ENCODE measurements at regions not wholly inside any gene's neighbourhood (a gene's known extent, or its start where the extent isn't known, plus 50 kb on each side); places are given as distances from the start of the nearest gene placed in this dataset.
"Not testable (repeated sequence)": the region's sequence is repeated elsewhere in the genome, so short reads cannot be mapped to it uniquely, and the experiment has no call there.

DNA sequence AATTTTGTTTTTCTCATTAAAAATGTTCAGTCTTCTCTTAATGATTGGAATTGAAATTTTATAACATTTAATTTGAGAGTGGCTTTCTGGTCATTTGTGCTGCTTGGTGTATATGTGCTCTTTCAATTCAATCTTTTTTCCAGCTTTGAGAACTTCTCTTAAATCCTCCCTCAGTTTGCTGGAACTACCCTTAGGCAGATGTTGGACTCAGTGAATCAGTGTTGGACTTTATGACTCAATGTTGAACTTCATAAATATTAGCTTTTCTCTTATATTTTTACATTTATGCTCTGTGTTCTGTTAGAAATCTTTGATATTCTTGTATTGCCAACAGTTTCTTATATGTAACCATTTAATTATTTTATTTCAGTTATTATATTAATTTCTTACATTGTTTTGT lies 935.5 kb upstream of the FBXO33 start:
- no peak for TF ChIP-seq CTCF (IDR thresholded peaks at IDR 0.05; ENCODE audit: low read depth, low read length)
- no peak overlapping the region for H3K4me3 ChIP-seq (replicated peaks in 1 of 2; ENCODE audit: low read depth in 2 of 2, low read length in 2 of 2)
- no peak for DNase-seq (ENCODE audit: low read depth in 2 of 2)

GRCh38 chr14:40365305-40365704 lies 933.1 kb upstream of the FBXO33 start:
- TF ChIP-seq CTCF (IDR thresholded peaks at IDR 0.05; ENCODE audit: low read depth, low read length), result no peak
- no peak for DNase-seq (ENCODE audit: low read depth in 2 of 2)
- no peak overlapping the region for H3K4me3 ChIP-seq (replicated peaks in 1 of 2; ENCODE audit: low read depth in 2 of 2, low read length in 2 of 2)

DNA sequence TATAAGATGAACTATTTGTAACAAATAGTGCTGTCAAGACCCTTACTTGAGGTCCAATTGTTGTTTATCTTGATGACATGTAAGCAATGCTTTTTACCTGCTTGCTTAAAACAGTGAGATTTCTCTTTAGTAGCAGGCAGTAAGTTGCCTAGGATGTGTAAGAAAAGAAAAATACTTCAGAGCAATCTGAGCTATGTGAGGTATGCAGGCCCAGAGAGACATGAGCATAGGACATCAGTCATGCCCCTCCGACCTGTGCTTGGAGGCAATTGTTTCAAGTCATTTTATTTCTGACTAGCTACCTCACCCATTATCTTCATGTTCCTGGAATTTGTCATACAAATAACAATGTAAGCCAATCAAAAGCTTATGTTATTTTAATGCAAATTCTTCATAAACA lies 930.6 kb upstream of the FBXO33 start:
- no peak for TF ChIP-seq CTCF (IDR thresholded peaks at IDR 0.05; ENCODE audit: low read depth, low read length)
- H3K4me3 ChIP-seq (replicated peaks in 1 of 2; ENCODE audit: low read depth in 2 of 2, low read length in 2 of 2), result no peak overlapping the region
- no peak for DNase-seq (ENCODE audit: low read depth in 2 of 2)

DNA sequence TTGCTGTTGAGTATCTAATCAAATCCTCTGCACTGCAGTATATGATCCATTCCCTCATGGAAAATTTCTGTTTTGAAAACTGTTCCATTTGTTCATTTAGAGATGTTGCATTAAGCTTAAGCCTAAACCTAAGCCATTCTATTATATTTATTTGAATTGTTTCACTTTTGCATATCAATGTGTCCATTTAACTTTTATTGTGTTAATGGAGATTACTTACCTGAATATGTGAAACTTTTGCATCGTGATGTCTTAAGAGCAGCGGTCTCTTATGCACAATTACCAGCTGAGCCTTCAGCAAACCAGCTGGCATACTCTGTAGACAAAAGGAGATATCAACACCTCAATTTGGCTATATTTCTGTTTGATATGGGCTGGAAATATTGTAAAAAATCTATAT lies 922.5 kb upstream of the FBXO33 start:
- TF ChIP-seq CTCF (IDR thresholded peaks at IDR 0.05; ENCODE audit: low read depth, low read length), result no peak
- H3K4me3 ChIP-seq (replicated peaks in 1 of 2; ENCODE audit: low read depth in 2 of 2, low read length in 2 of 2), result no peak overlapping the region
- no peak for DNase-seq (ENCODE audit: low read depth in 2 of 2)

GRCh38 chr14:40348104-40348503 lies 915.9 kb upstream of the FBXO33 start:
- not testable (repeated sequence) for DNase-seq (ENCODE audit: low read depth in 2 of 2); H3K4me3 ChIP-seq (replicated peaks in 1 of 2; ENCODE audit: low read depth in 2 of 2, low read length in 2 of 2)

DNA sequence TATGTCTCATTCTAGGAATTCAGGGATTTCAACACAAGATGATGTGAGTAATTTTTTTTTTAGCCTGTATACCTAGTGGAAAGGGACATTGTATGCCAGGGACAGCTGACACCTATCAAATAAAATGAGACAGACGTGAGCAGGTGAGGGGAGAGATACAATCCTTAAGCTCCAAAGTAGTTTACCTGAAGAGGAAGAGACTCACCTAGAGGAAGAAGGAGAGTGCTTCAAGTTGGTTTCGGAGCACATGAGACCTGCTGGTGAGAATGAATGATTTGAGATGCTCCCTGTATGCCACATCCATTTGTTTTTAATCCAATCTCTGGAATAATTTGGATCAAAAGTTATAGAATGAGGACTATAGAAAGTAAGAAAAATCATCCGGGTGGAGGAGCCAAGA lies 915.4 kb upstream of the FBXO33 start:
- no peak for TF ChIP-seq CTCF (IDR thresholded peaks at IDR 0.05; ENCODE audit: low read depth, low read length)
- no peak overlapping the region for H3K4me3 ChIP-seq (replicated peaks in 1 of 2; ENCODE audit: low read depth in 2 of 2, low read length in 2 of 2)
- no peak for DNase-seq (ENCODE audit: low read depth in 2 of 2)

- H3K4me3 ChIP-seq (replicated peaks in 1 of 2; ENCODE audit: low read depth in 2 of 2, low read length in 2 of 2), result no peak overlapping the region
- TF ChIP-seq CTCF (IDR thresholded peaks at IDR 0.05; ENCODE audit: low read depth, low read length), result no peak
- DNase-seq (ENCODE audit: low read depth in 2 of 2), result no peak
Measured at GRCh38 chr14:40346275-40346674, 914.0 kb upstream of the FBXO33 start.

Measured in cardiac fibroblast (primary cell).